ENCODE measurements at regions not wholly inside any gene's neighbourhood (a gene's known extent, or its start where the extent isn't known, plus 50 kb on each side); places are given as distances from the start of the nearest gene placed in this dataset.
A peak's percentile ranks its signal among the peaks of the same experiment; 100 is the strongest.
"Not testable (repeated sequence)": the region's sequence is repeated elsewhere in the genome, so short reads cannot be mapped to it uniquely, and the experiment has no call there.

- 84% methylated on average over 12 of the region's 13 CpGs for WGBS
- peaks cover 42 to 57% of the 10 kb centered on the region in 2 experiments for H3K27me3 ChIP-seq (ENCODE audit: control insufficient read depth in 1 of 2, insufficient read depth in 1 of 2, low read length in 2 of 2)
- no peaks in the 10 kb centered on the region for H3K4me1 ChIP-seq (ENCODE audit: control insufficient read depth, insufficient read depth, low read depth, low read length)
- no peaks in the 10 kb centered on the region for H3K36me3 ChIP-seq (ENCODE audit: control insufficient read depth in 1 of 2, insufficient read depth in 2 of 2, low read depth in 1 of 2, low read length in 2 of 2)
- H2BK5ac ChIP-seq (ENCODE audit: low read depth, low read length, poor library complexity, severe bottlenecking) = no peak overlapping the region
- DNase-seq = no peak
- H2AFZ ChIP-seq (ENCODE audit: low read depth, low read length) = no peak overlapping the region
- no peak overlapping the region for H3K23ac ChIP-seq (ENCODE audit: low read length in 2 of 2)
- H4K8ac ChIP-seq (ENCODE audit: low read length) = no peak overlapping the region
- no peak overlapping the region for H3K4me3 ChIP-seq (ENCODE audit: insufficient read depth in 1 of 2, low read depth in 1 of 2, low read length in 2 of 2)
- no peak overlapping the region for H2AK5ac ChIP-seq (ENCODE audit: low read length, severe bottlenecking)
- H4K91ac ChIP-seq (ENCODE audit: low read length) = no peak overlapping the region
- no peak overlapping the region for H2BK12ac ChIP-seq (ENCODE audit: low read length in 2 of 2)
- H3K9me3 ChIP-seq (ENCODE audit: control insufficient read depth, low read length) = no peaks in the 10 kb centered on the region
- no peak overlapping the region for H3K14ac ChIP-seq (ENCODE audit: low read length in 2 of 2)
- H3K4ac ChIP-seq (ENCODE audit: low read depth in 1 of 2, low read length in 2 of 2) = no peak overlapping the region
- H3K79me1 ChIP-seq (replicated peaks; ENCODE audit: low read length, poor library complexity, severe bottlenecking) = no peaks in the 10 kb centered on the region
- no peak overlapping the region for H3K27ac ChIP-seq (ENCODE audit: low read length, poor library complexity, severe bottlenecking)
- no peak overlapping the region for H2BK15ac ChIP-seq (ENCODE audit: low read depth, poor library complexity, severe bottlenecking)
- H3K18ac ChIP-seq (ENCODE audit: low read depth in 1 of 2, low read length in 2 of 2) = no peak overlapping the region
- no peak overlapping the region for H3K9ac ChIP-seq (ENCODE audit: low read length)
- no peak overlapping the region for H2BK120ac ChIP-seq (ENCODE audit: low read depth, low read length)
- no peak overlapping the region for H3K4me2 ChIP-seq (ENCODE audit: low read length, poor library complexity, severe bottlenecking)
Measured at GRCh38 chr13:27347211-27347772, 76.7 kb downstream of the RASL11A start.

- H2BK12ac ChIP-seq (ENCODE audit: low read length in 2 of 2) = no peak overlapping the region
- H3K9ac ChIP-seq (ENCODE audit: low read length) = no peak overlapping the region
- H3K27ac ChIP-seq (ENCODE audit: low read length, poor library complexity, severe bottlenecking) = no peak overlapping the region
- no peak overlapping the region for H2BK5ac ChIP-seq (ENCODE audit: low read depth, low read length, poor library complexity, severe bottlenecking)
- no peak overlapping the region for H4K91ac ChIP-seq (ENCODE audit: low read length)
- no peak overlapping the region for H3K18ac ChIP-seq (ENCODE audit: low read depth in 1 of 2, low read length in 2 of 2)
- H3K4ac ChIP-seq (ENCODE audit: low read depth in 1 of 2, low read length in 2 of 2) = no peak overlapping the region
- DNase-seq = no peak
- no peak overlapping the region for H3K4me2 ChIP-seq (ENCODE audit: low read length, poor library complexity, severe bottlenecking)
- no peak overlapping the region for H2BK120ac ChIP-seq (ENCODE audit: low read depth, low read length)
- peaks cover 4% of the 10 kb centered on the region for H3K4me1 ChIP-seq (ENCODE audit: control insufficient read depth, insufficient read depth, low read depth, low read length)
- H3K27me3 ChIP-seq (ENCODE audit: control insufficient read depth in 1 of 2, insufficient read depth in 1 of 2, low read length in 2 of 2) = peaks cover 33 to 46% of the 10 kb centered on the region in 2 experiments
- no peak overlapping the region for H3K23ac ChIP-seq (ENCODE audit: low read length in 2 of 2)
- no peak overlapping the region for H3K4me3 ChIP-seq (ENCODE audit: insufficient read depth in 1 of 2, low read depth in 1 of 2, low read length in 2 of 2)
- no peaks in the 10 kb centered on the region for H3K79me1 ChIP-seq (replicated peaks; ENCODE audit: low read length, poor library complexity, severe bottlenecking)
- H3K9me3 ChIP-seq (ENCODE audit: control insufficient read depth, low read length) = no peaks in the 10 kb centered on the region
- H2AK5ac ChIP-seq (ENCODE audit: low read length, severe bottlenecking) = no peak overlapping the region
- no peaks in the 10 kb centered on the region for H3K36me3 ChIP-seq (ENCODE audit: control insufficient read depth in 1 of 2, insufficient read depth in 2 of 2, low read depth in 1 of 2, low read length in 2 of 2)
- no peak overlapping the region for H2AFZ ChIP-seq (ENCODE audit: low read depth, low read length)
- no peak overlapping the region for H2BK15ac ChIP-seq (ENCODE audit: low read depth, poor library complexity, severe bottlenecking)
- 66% methylated on average over 5 of the region's 6 CpGs for WGBS
- no peak overlapping the region for H4K8ac ChIP-seq (ENCODE audit: low read length)
- H3K14ac ChIP-seq (ENCODE audit: low read length in 2 of 2) = no peak overlapping the region
Measured at GRCh38 chr13:27348461-27348860, 76.0 kb upstream of the GTF3A start.

- no peak overlapping the region for H3K27ac ChIP-seq (ENCODE audit: low read length, poor library complexity, severe bottlenecking)
- no peak overlapping the region for H3K18ac ChIP-seq (ENCODE audit: low read depth in 1 of 2, low read length in 2 of 2)
- WGBS = 67% methylated on average over 3 of the region's 3 CpGs
- H3K9me3 ChIP-seq (ENCODE audit: control insufficient read depth, low read length) = no peaks in the 10 kb centered on the region
- no peak overlapping the region for H2BK5ac ChIP-seq (ENCODE audit: low read depth, low read length, poor library complexity, severe bottlenecking)
- H3K27me3 ChIP-seq (ENCODE audit: control insufficient read depth in 1 of 2, insufficient read depth in 1 of 2, low read length in 2 of 2) = peaks cover 31 to 37% of the 10 kb centered on the region in 2 experiments
- H3K36me3 ChIP-seq (ENCODE audit: control insufficient read depth in 1 of 2, insufficient read depth in 2 of 2, low read depth in 1 of 2, low read length in 2 of 2) = no peaks in the 10 kb centered on the region
- no peaks in the 10 kb centered on the region for H3K79me1 ChIP-seq (replicated peaks; ENCODE audit: low read length, poor library complexity, severe bottlenecking)
- H3K4me1 ChIP-seq (ENCODE audit: control insufficient read depth, insufficient read depth, low read depth, low read length) = peaks cover 4% of the 10 kb centered on the region
- H4K8ac ChIP-seq (ENCODE audit: low read length) = no peak overlapping the region
- H3K23ac ChIP-seq (ENCODE audit: low read length in 2 of 2) = no peak overlapping the region
- no peak overlapping the region for H2BK15ac ChIP-seq (ENCODE audit: low read depth, poor library complexity, severe bottlenecking)
- peak; percentile 36 for DNase-seq
- no peak overlapping the region for H2BK12ac ChIP-seq (ENCODE audit: low read length in 2 of 2)
- no peak overlapping the region for H3K4me2 ChIP-seq (ENCODE audit: low read length, poor library complexity, severe bottlenecking)
- H4K91ac ChIP-seq (ENCODE audit: low read length) = no peak overlapping the region
- H3K4me3 ChIP-seq (ENCODE audit: insufficient read depth in 1 of 2, low read depth in 1 of 2, low read length in 2 of 2) = no peak overlapping the region
- no peak overlapping the region for H2BK120ac ChIP-seq (ENCODE audit: low read depth, low read length)
- no peak overlapping the region for H3K9ac ChIP-seq (ENCODE audit: low read length)
- H2AK5ac ChIP-seq (ENCODE audit: low read length, severe bottlenecking) = no peak overlapping the region
- no peak overlapping the region for H3K14ac ChIP-seq (ENCODE audit: low read length in 2 of 2)
- H3K4ac ChIP-seq (ENCODE audit: low read depth in 1 of 2, low read length in 2 of 2) = no peak overlapping the region
- no peak overlapping the region for H2AFZ ChIP-seq (ENCODE audit: low read depth, low read length)
Measured at GRCh38 chr13:27349458-27349857, 75.0 kb upstream of the GTF3A start.

GRCh38 chr13:27350825-27351224 lies 73.6 kb upstream of the GTF3A start:
- not testable (repeated sequence) for H2AK5ac ChIP-seq (ENCODE audit: low read length, severe bottlenecking); H4K91ac ChIP-seq (ENCODE audit: low read length); H3K9me3 ChIP-seq (ENCODE audit: control insufficient read depth, low read length); H3K9ac ChIP-seq (ENCODE audit: low read length); H3K36me3 ChIP-seq (ENCODE audit: control insufficient read depth in 1 of 2, insufficient read depth in 2 of 2, low read depth in 1 of 2, low read length in 2 of 2); H2BK15ac ChIP-seq (ENCODE audit: low read depth, poor library complexity, severe bottlenecking); H3K23ac ChIP-seq (ENCODE audit: low read length in 2 of 2); H3K14ac ChIP-seq (ENCODE audit: low read length in 2 of 2); H3K4ac ChIP-seq (ENCODE audit: low read depth in 1 of 2, low read length in 2 of 2); H3K79me1 ChIP-seq (replicated peaks; ENCODE audit: low read length, poor library complexity, severe bottlenecking); H2BK5ac ChIP-seq (ENCODE audit: low read depth, low read length, poor library complexity, severe bottlenecking); H2AFZ ChIP-seq (ENCODE audit: low read depth, low read length); DNase-seq; H3K27ac ChIP-seq (ENCODE audit: low read length, poor library complexity, severe bottlenecking); H2BK120ac ChIP-seq (ENCODE audit: low read depth, low read length); H3K4me1 ChIP-seq (ENCODE audit: control insufficient read depth, insufficient read depth, low read depth, low read length); H3K4me2 ChIP-seq (ENCODE audit: low read length, poor library complexity, severe bottlenecking); H4K8ac ChIP-seq (ENCODE audit: low read length); H3K4me3 ChIP-seq (ENCODE audit: insufficient read depth in 1 of 2, low read depth in 1 of 2, low read length in 2 of 2)
- peak overlapping the region; percentile 33 to 34 for H3K18ac ChIP-seq (ENCODE audit: low read depth in 1 of 2, low read length in 2 of 2)
- H3K27me3 ChIP-seq (ENCODE audit: control insufficient read depth in 1 of 2, insufficient read depth in 1 of 2, low read length in 2 of 2) = peaks cover 25 to 31% of the 10 kb centered on the region in 2 experiments
- peak overlapping the region; percentile 19 to 39 for H2BK12ac ChIP-seq (ENCODE audit: low read length in 2 of 2)
- 98% methylated on average over 5 of the region's 6 CpGs for WGBS

All from mesenchymal stem cell (in vitro differentiated cells and primary cell).